HG02981 (cell line): ENCODE measurements at regions not wholly inside any gene's neighbourhood (a gene's known extent, or its start where the extent isn't known, plus 50 kb on each side); places are given as distances from the start of the nearest gene placed in this dataset.
A peak's percentile ranks its signal among the peaks of the same experiment; 100 is the strongest.

Experiments
- ATAC-seq: cut with Tn5 transposase; IDR thresholded peaks from one replicate; pipeline ENCODE4 v1.9.1; 2021; ENCODE audit warnings: mild to moderate bottlenecking, moderate library complexity; ENCODE audit not compliant: unreplicated experiment

GRCh38 chr16:56140645-56141044 lies 50.6 kb upstream of the GNAO1 start:
- ATAC-seq: no peak

- no peak for ATAC-seq
Measured at GRCh38 chr16:56137269-56137668, 54.0 kb upstream of the GNAO1 start.

GRCh38 chr16:56136256-56136655 lies 55.0 kb upstream of the GNAO1 start:
- ATAC-seq: no peak

- no peak for ATAC-seq
Measured at GRCh38 chr16:56134790-56135189, 56.5 kb upstream of the GNAO1 start.

GRCh38 chr16:56125922-56126321 lies 65.4 kb upstream of the GNAO1 start:
- no peak for ATAC-seq

- no peak for ATAC-seq
Measured at GRCh38 chr16:56122251-56122650, 69.0 kb upstream of the GNAO1 start.

GRCh38 chr16:56121156-56121500 lies 70.2 kb upstream of the GNAO1 start:
- no peak for ATAC-seq

- ATAC-seq: no peak
Measured at GRCh38 chr16:56120447-56121155, 70.7 kb upstream of the GNAO1 start.

- peak; percentile 73 for ATAC-seq
Measured at GRCh38 chr16:56119133-56119532, 72.2 kb upstream of the GNAO1 start.

GRCh38 chr16:56116577-56116964 lies 74.7 kb upstream of the GNAO1 start:
- ATAC-seq: no peak

- ATAC-seq: no peak
Measured at GRCh38 chr16:56115817-56116576, 75.3 kb upstream of the GNAO1 start.

- ATAC-seq: no peak
Measured at GRCh38 chr16:56113223-56113622, 78.1 kb upstream of the GNAO1 start.

- ATAC-seq: no peak
Measured at GRCh38 chr16:56111100-56111499, 80.2 kb upstream of the GNAO1 start.

GRCh38 chr16:56109994-56110393 lies 81.3 kb upstream of the GNAO1 start:
- ATAC-seq: no peak

GRCh38 chr16:56109205-56109604 lies 82.1 kb upstream of the GNAO1 start:
- no peak for ATAC-seq

- no peak for ATAC-seq
Measured at GRCh38 chr16:56108724-56109123, 82.6 kb upstream of the GNAO1 start.

GRCh38 chr16:56108056-56108471 lies 83.2 kb upstream of the GNAO1 start:
- ATAC-seq: no peak

- no peak for ATAC-seq
Measured at GRCh38 chr16:56106527-56106926, 84.8 kb upstream of the GNAO1 start.

- ATAC-seq: no peak
Measured at GRCh38 chr16:56102906-56103305, 88.4 kb upstream of the GNAO1 start.

- ATAC-seq: no peak
Measured at GRCh38 chr16:56102183-56102686, 89.1 kb upstream of the GNAO1 start.

- ATAC-seq: no peak
Measured at GRCh38 chr16:56101480-56101879, 89.8 kb upstream of the GNAO1 start.

- no peak for ATAC-seq
Measured at GRCh38 chr16:56097306-56097705, 94.0 kb upstream of the GNAO1 start.
